Fibroblast of villous mesenchyme (primary cell): ENCODE measurements at regions not wholly inside any gene's neighbourhood (a gene's known extent, or its start where the extent isn't known, plus 50 kb on each side); places are given as distances from the start of the nearest gene placed in this dataset.

ENCODE experiments used
- DNase-seq: peaks from one replicate; pipeline ENCODE4 v3.0.0-alpha.2; 2010; ENCODE audit warnings: low read depth
- H3K4me3 ChIP-seq: 2 replicates; pipeline ENCODE4 v1.5.1; 2011; ENCODE audit warnings: low read depth, mild to moderate bottlenecking, low read length
- CTCF ChIP-seq: IDR thresholded peaks from 2 replicates; pipeline ENCODE4 v1.5.1; 2012; ENCODE audit warnings: low read depth, mild to moderate bottlenecking, low read length; ENCODE audit not compliant: insufficient read depth

GRCh38 chr2:207333599-207334300 is 168.0 kb upstream of the KLF7 start:
- DNase-seq: no peak
- no peak overlapping the region for H3K4me3 ChIP-seq
- TF ChIP-seq CTCF: no peak

- DNase-seq: peak; percentile 68
- TF ChIP-seq CTCF: no peak
- peak overlapping the region; percentile 34 for H3K4me3 ChIP-seq
Observed at GRCh38 chr2:207334301-207334623, 168.5 kb upstream of the KLF7 start.

GRCh38 chr2:207334624-207335371 is 169.1 kb upstream of the KLF7 start:
- peak; percentile 97 for DNase-seq
- TF ChIP-seq CTCF: no peak
- H3K4me3 ChIP-seq: peak overlapping the region; percentile 34

GRCh38 chr2:207337234-207338219 is 171.8 kb upstream of the KLF7 start:
- no peak for TF ChIP-seq CTCF
- H3K4me3 ChIP-seq: no peak overlapping the region
- peak; percentile 76 for DNase-seq

- no peak for TF ChIP-seq CTCF
- no peak for DNase-seq
- no peak overlapping the region for H3K4me3 ChIP-seq
Observed at GRCh38 chr2:207338220-207338607, 172.5 kb upstream of the KLF7 start.

GRCh38 chr2:207338610-207339009 is 172.9 kb upstream of the KLF7 start:
- no peak for DNase-seq
- no peak overlapping the region for H3K4me3 ChIP-seq
- TF ChIP-seq CTCF: no peak
